Muscle of leg (tissue), 3 donors: ENCODE measurements at regions not wholly inside any gene's neighbourhood (a gene's known extent, or its start where the extent isn't known, plus 50 kb on each side); places are given as distances from the start of the nearest gene placed in this dataset.

Experiments used
- DNase-seq: peaks from one replicate; pipeline ENCODE4 v3.0.0; 2013
- H3K27ac ChIP-seq: one replicate; pipeline ENCODE4 v1.5.1; 2013; ENCODE audit warnings: mild to moderate bottlenecking, low read length, control low read depth
- H3K27me3 ChIP-seq: one replicate; pipeline ENCODE4 v1.6.1; 2013; ENCODE audit warnings: low read length; ENCODE audit not compliant: control insufficient read depth, insufficient read depth
- H3K36me3 ChIP-seq: one replicate; pipeline ENCODE4 v1.6.1; 2013; ENCODE audit warnings: low read length; ENCODE audit not compliant: control insufficient read depth, insufficient read depth
- H3K4me1 ChIP-seq: one replicate; pipeline ENCODE4 v1.6.1; 2013; ENCODE audit warnings: low read length; ENCODE audit not compliant: control insufficient read depth, insufficient read depth
- H3K4me3 ChIP-seq: one replicate; pipeline ENCODE4 v1.5.1; 2013; ENCODE audit warnings: low read length, control low read depth
- H3K9me3 ChIP-seq: replicated peaks from 2 replicates; pipeline ENCODE4 v1.6.1; 2013; ENCODE audit warnings: low read depth, low read length; ENCODE audit not compliant: control insufficient read depth
- WGBS: methylation state at CpG from one replicate; pipeline ENCODE4 v1.1.5; 2013; ENCODE audit warnings: missing lambda C conversion rate; ENCODE audit not compliant: insufficient coverage; 5-methylcytosine and 5-hydroxymethylcytosine counted together

DNA sequence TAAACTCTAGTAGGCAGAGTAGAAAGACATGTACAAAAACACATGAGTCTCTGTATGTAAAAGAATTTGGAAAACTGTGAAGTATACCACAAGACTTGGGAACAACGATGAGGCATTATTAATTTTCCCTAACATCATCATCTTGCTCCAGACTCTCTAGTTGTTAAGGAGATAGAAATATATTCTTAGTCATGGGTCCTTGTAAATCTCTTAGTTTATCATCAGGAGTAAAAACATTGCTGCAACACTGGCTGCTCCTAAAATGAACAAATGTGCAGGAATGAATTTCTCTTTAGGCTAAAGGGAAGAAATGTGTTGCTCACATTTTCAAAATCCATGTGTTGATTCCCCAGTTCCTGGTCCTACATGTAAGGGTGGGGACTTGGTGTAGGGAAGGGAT, 384.6 kb downstream of the STIM2 start:
- Histone ChIP-seq H3K27ac (no peak overlapping the region), H3K4me1 (no peaks in the 10 kb centered on the region), H3K36me3 (no peaks in the 10 kb centered on the region), H3K27me3 (no peaks in the 10 kb centered on the region), H3K4me3 (no peak overlapping the region), H3K9me3 (no peaks in the 10 kb centered on the region)
- no peak for DNase-seq
- no CpG with 5 or more reads among the region's 1 CpG for WGBS

GRCh38 chr4:27248829-27249228, 388.2 kb downstream of the STIM2 start:
- peak; percentile 93 for DNase-seq
- Histone ChIP-seq H3K4me3 (no peak overlapping the region), H3K27me3 (no peaks in the 10 kb centered on the region), H3K9me3 (no peaks in the 10 kb centered on the region), H3K4me1 (peaks cover 3% of the 10 kb centered on the region), H3K27ac (peak overlapping the region; percentile 16), H3K36me3 (no peaks in the 10 kb centered on the region)
- 13% methylated on average over 2 of the region's 2 CpGs for WGBS

DNA sequence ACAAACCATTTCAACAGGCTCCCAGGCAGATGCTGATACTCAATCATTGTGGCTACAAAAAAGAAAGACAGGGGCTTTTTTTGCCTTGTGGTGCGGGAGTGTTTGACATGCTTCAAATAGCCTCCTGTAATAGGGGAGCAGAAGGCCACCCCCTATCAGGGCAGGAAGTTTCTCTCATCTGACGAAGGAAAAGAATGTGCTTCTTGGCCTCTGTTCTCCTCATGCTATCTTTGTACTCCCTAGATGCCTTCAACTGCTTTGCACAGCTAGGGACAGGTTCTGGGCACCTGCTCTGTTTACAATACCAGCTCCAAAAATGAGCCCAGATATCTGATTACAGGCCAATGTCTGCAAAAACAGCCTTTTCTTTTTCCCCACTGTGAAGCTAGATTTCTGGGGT, 391.1 kb downstream of the STIM2 start:
- WGBS = 21% methylated on average over 2 of the region's 2 CpGs
- Histone ChIP-seq H3K36me3 (no peaks in the 10 kb centered on the region), H3K4me3 (no peak overlapping the region), H3K27ac (no peak overlapping the region), H3K9me3 (no peaks in the 10 kb centered on the region), H3K27me3 (no peaks in the 10 kb centered on the region), H3K4me1 (peaks cover 3% of the 10 kb centered on the region)
- DNase-seq = no peak

DNA sequence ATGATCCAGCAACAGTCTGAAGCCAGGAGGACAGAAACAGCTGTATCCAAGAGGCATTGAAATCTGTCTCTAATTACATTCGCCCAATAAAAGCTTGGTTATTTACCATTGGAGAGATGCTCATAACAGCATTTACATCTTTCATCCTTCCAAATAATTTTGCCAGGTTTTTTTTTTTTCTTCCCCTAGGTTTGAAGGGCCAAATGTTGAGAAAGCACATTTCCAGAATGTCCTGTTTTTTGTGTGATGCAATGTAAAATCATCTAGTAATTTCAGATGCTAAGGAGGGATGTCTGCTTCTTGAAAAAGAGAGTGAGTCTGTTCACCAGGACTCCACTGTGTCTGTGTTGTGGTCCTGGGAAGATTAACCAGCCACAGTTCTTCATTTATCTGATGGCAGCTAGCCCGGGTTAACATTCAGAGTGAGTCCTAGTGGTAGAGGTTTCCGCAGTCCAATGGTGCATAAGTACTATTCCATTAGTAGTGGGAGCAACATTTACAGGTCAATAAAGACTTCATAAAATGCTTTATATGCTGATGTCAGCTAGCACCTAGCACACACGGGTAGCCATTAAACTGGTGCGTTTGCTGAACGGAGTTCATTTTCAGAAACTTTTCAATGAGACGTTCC, 406.8 kb downstream of the STIM2 start:
- no peaks in the 10 kb centered on the region for H3K36me3 ChIP-seq
- no peaks in the 10 kb centered on the region for H3K4me1 ChIP-seq
- no peaks in the 10 kb centered on the region for H3K9me3 ChIP-seq
- H3K27me3 ChIP-seq = no peaks in the 10 kb centered on the region
- peak; percentile 72 for DNase-seq
- no peak overlapping the region for H3K4me3 ChIP-seq
- no peak overlapping the region for H3K27ac ChIP-seq
- 63% methylated on average over 4 of the region's 7 CpGs for WGBS

DNA sequence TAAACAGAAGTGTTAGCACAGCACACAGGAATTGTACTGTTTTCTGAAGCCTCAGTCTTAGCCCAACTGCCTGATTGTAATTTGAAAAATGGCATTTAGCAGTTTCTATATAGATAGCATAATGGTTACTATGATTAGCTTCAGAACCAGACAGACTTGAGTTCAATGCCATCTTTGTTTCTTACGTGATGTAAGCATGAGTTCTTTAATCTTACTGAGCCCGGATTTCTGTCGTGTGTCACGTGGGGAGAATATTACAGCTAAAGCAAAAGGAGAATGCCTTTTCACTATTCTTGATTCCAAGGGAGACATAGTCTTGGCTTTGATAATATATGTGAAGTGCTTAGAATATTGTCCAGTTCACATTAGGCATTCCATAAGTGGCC, 407.3 kb downstream of the STIM2 start:
- no peak for DNase-seq
- Histone ChIP-seq H3K9me3 (no peaks in the 10 kb centered on the region), H3K36me3 (no peaks in the 10 kb centered on the region), H3K4me3 (no peak overlapping the region), H3K4me1 (no peaks in the 10 kb centered on the region), H3K27me3 (no peaks in the 10 kb centered on the region), H3K27ac (no peak overlapping the region)
- no CpG with 5 or more reads among the region's 4 CpGs for WGBS

DNA sequence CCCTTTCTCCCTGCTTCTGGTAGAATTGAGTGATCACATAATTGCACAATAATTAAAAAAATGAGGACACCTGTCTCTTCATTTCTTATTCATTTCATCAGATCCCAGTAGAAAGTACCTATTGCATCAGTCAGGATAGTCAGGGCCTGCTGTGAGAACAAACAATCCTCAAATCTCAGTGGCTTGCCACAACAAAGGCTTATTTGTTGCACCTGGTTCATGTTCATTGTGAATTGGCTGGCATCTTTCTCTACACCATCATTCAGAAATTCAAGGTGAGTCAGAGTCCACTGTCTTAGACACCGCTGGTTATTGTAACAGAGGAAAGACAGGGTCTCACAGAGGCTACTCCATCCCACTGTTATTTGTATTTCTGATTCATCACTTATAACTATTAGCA, 409.8 kb downstream of the STIM2 start:
- no peak for DNase-seq
- no peaks in the 10 kb centered on the region for H3K9me3 ChIP-seq
- WGBS = no CpG with 5 or more reads among the region's 1 CpG
- H3K4me1 ChIP-seq = no peaks in the 10 kb centered on the region
- no peak overlapping the region for H3K27ac ChIP-seq
- H3K36me3 ChIP-seq = no peaks in the 10 kb centered on the region
- H3K27me3 ChIP-seq = no peaks in the 10 kb centered on the region
- no peak overlapping the region for H3K4me3 ChIP-seq

DNA sequence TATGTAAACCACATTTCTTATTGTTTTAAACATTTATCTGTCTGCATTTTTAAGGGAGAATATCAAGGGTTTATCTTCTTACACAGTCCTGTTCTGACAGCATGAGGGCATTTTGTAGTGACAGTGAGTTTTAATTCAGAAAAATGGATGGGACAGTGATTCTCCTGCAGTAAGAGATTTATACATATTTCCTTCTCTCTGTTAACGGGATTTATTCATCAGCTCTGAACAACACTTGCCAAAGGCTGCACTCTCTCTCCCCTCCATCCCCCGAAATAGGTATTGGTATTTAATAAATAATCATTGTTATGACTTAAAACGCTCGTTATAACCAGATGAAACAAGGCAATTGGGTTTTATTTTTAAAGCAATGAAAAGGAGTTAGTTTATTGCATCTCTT, 410.9 kb downstream of the STIM2 start:
- H3K27ac ChIP-seq = no peak overlapping the region
- H3K36me3 ChIP-seq = no peaks in the 10 kb centered on the region
- H3K4me1 ChIP-seq = no peaks in the 10 kb centered on the region
- no peaks in the 10 kb centered on the region for H3K9me3 ChIP-seq
- no peaks in the 10 kb centered on the region for H3K27me3 ChIP-seq
- H3K4me3 ChIP-seq = no peak overlapping the region
- no CpG with 5 or more reads among the region's 4 CpGs for WGBS
- DNase-seq = no peak

- H3K4me1 ChIP-seq = no peaks in the 10 kb centered on the region
- no peaks in the 10 kb centered on the region for H3K36me3 ChIP-seq
- H3K27ac ChIP-seq = no peak overlapping the region
- no peak overlapping the region for H3K4me3 ChIP-seq
- no peaks in the 10 kb centered on the region for H3K27me3 ChIP-seq
- WGBS = no CpG with 5 or more reads among the region's 1 CpG
- no peak for DNase-seq
- H3K9me3 ChIP-seq = no peaks in the 10 kb centered on the region
These were observed 411.6 kb downstream of the STIM2 start for GRCh38 chr4:27272217-27272616.

DNA sequence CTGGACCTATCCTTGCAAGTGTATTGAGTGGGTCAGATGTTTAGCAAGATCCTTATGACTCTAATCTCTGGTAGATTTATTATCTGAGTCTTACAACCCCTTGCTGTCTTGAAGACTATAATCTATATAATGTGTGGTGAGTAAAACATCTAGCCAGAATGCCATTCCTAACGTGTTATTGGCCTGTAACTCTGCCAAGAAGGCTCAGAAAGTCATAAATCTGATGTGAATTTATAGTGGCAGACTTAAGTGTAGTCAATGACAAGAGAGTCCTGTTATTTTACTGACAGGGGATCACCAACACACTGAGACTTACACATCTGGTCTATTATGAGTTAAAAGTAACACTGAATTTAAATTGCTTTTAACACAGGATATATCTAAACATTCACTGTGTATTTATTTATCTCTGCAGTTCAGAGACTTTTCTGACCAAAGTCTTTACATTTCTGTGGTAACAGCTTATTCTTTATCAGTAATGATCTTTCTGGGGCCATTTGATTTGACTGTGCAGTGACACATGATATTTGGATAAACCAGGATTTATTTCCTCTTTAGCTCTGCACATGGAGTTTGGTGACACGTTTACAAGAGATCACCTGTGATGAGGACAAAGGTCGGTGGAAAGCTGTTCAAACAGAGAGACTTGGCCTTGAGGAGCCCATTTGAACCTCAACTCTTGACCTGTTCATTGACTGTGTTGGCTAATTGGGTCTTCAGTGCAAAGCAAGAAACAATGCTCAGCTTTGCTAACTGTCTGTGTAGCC, 415.8 kb downstream of the STIM2 start:
- H3K36me3 ChIP-seq = no peaks in the 10 kb centered on the region
- H3K9me3 ChIP-seq = no peaks in the 10 kb centered on the region
- 39% methylated on average over 2 of the region's 3 CpGs for WGBS
- no peaks in the 10 kb centered on the region for H3K27me3 ChIP-seq
- no peaks in the 10 kb centered on the region for H3K4me1 ChIP-seq
- DNase-seq = no peak
- no peak overlapping the region for H3K27ac ChIP-seq
- no peak overlapping the region for H3K4me3 ChIP-seq

- Histone ChIP-seq H3K4me3 (no peak overlapping the region), H3K27me3 (no peaks in the 10 kb centered on the region), H3K4me1 (no peaks in the 10 kb centered on the region), H3K36me3 (no peaks in the 10 kb centered on the region), H3K27ac (no peak overlapping the region), H3K9me3 (no peaks in the 10 kb centered on the region)
- peak; percentile 65 for DNase-seq
- WGBS = no CpG with 5 or more reads among the region's 5 CpGs
These were observed 418.2 kb downstream of the STIM2 start for GRCh38 chr4:27278615-27279375.
